GM12878 (cell line): ENCODE measurements at regions not wholly inside any gene's neighbourhood (a gene's known extent, or its start where the extent isn't known, plus 50 kb on each side); places are given as distances from the start of the nearest gene placed in this dataset.

ENCODE experiments used
- ATAC-seq: fragments of 200-7000 bp; cut with Tn5 transposase; 3 replicates; pipeline ENCODE4 v1.9.1; 2020; ENCODE audit warnings: mild to moderate bottlenecking, moderate library complexity
- BruUV-seq: library from RNA; stranded (reverse); fragments of 400-500 nt; replicated peaks from 2 replicates; lab custom pipeline; 2021; lab: Mats Ljungman, UMichigan
- CTCF ChIA-PET: fragments of 300-600 bp; sonication (Branson Sonifier 250); formaldehyde crosslinking; extraction: SDS; loops from one replicate; lab custom pipeline; 2021; ENCODE audit warnings: inconsistent platforms; lab: Yijun Ruan, JAX
- POLR2A ChIA-PET: fragments of 350-600 bp; formaldehyde crosslinking; extraction: SDS; loops from one replicate; lab custom pipeline; 2021; ENCODE audit warnings: inconsistent platforms; lab: Charles Lee
- RAD21 ChIA-PET: fragments of 300-600 bp; sonication (Branson Sonifier 250); formaldehyde crosslinking; loops from one replicate; lab custom pipeline; 2023; ENCODE audit warnings: antibody characterized with exemption; ENCODE audit not compliant: unreplicated experiment; lab: Charles Lee
- SMC1A ChIA-PET: fragments of 300-600 bp; sonication (Branson Sonifier 250); formaldehyde crosslinking; loops from one replicate; lab custom pipeline; 2023; ENCODE audit not compliant: unreplicated experiment, uncharacterized antibody; lab: Charles Lee
- DNase-seq: peaks from one replicate; pipeline ENCODE4 v3.0.0-alpha.2; 2011; ENCODE audit warnings: low read depth, low spot score
- FAIRE-seq: peaks from 3 replicates; lab custom pipeline; 2011; peaks lifted over from hg19 to GRCh38; lab: Jason Lieb, UNC
- H2AFZ ChIP-seq: 2 replicates; pipeline ENCODE4 v1.6.0; 2011; ENCODE audit warnings: low read depth, low read length, control low read depth; ENCODE audit not compliant: control insufficient read depth
- H3K27ac ChIP-seq: 2 replicates; pipeline ENCODE4 v1.5.1; 2011; ENCODE audit warnings: control low read depth; ENCODE audit not compliant: control insufficient read depth, insufficient read depth
- H3K27me3 ChIP-seq, 2 experiments: replicated peaks in 1 of 2; 2 replicates each; pipeline versions ENCODE4 v1.6.0 to v1.6.1; 2011; ENCODE audit warnings: low read length in 1 of 2; ENCODE audit not compliant: control insufficient read depth in 2 of 2, insufficient read depth in 2 of 2
- H3K36me3 ChIP-seq, 2 experiments: 2 replicates each; pipeline ENCODE4 v1.5.1; 2011; ENCODE audit warnings: low read length in 1 of 2; ENCODE audit not compliant: control insufficient read depth in 2 of 2, insufficient read depth in 2 of 2
- H3K4me1 ChIP-seq: 2 replicates; pipeline ENCODE4 v1.6.1; 2011; ENCODE audit warnings: mild to moderate bottlenecking, low read length, moderate library complexity, mixed read lengths; ENCODE audit not compliant: control insufficient read depth, insufficient read depth
- H3K4me2 ChIP-seq: 2 replicates; pipeline ENCODE4 v1.6.0; 2011; ENCODE audit warnings: control low read depth; ENCODE audit not compliant: control insufficient read depth, insufficient read depth
- H3K4me3 ChIP-seq: fragments of 200-600 bp; sonication (generic); 2 replicates; pipeline ENCODE4 v1.5.1; 2016
- H3K79me2 ChIP-seq: 2 replicates; pipeline ENCODE4 v1.6.0; 2011; ENCODE audit warnings: low read length; ENCODE audit not compliant: control insufficient read depth, insufficient read depth
- H3K9ac ChIP-seq: 2 replicates; pipeline ENCODE4 v1.8.0; 2011; ENCODE audit warnings: low read length, control low read depth, mixed read lengths; ENCODE audit not compliant: control insufficient read depth, insufficient read depth
- H3K9me3 ChIP-seq: replicated peaks from 3 replicates; pipeline ENCODE4 v1.5.1; 2011; ENCODE audit warnings: mild to moderate bottlenecking, low read length; ENCODE audit not compliant: control insufficient read depth, insufficient read depth
- H4K20me1 ChIP-seq: 2 replicates; pipeline ENCODE4 v1.6.0; 2011; ENCODE audit not compliant: control insufficient read depth, insufficient read depth
- BHLHE40 ChIP-seq, 2 experiments: fragments of 450-650 bp in 1 of 2; IDR thresholded peaks; 2 replicates each; pipeline ENCODE4 v1.6.1; 2011 to 2017; ENCODE audit warnings: low read depth in 2 of 2, borderline replicate concordance in 1 of 2, improper control_type of control experiment in 1 of 2, low read length in 1 of 2, mild to moderate bottlenecking in 1 of 2
- CHD2 ChIP-seq: IDR thresholded peaks from 2 replicates; pipeline ENCODE4 v1.6.1; 2011; ENCODE audit warnings: low read depth, low read length, improper control_type of control experiment, borderline replicate concordance
- CREM ChIP-seq: IDR thresholded peaks from 2 replicates; pipeline ENCODE4 v1.6.1; 2014; ENCODE audit warnings: antibody characterized with exemption, low read depth
- DPF2 ChIP-seq: fragments of 450-650 bp; IDR thresholded peaks from 2 replicates; pipeline ENCODE4 v1.6.1; 2017; ENCODE audit warnings: mild to moderate bottlenecking
- EP300 ChIP-seq, 2 experiments: fragments of 150-350 bp in 1 of 2; IDR thresholded peaks; 2 replicates each; pipeline ENCODE4 v1.6.1; 2011 to 2012; ENCODE audit warnings: low read depth in 2 of 2, low read length in 2 of 2, borderline replicate concordance in 1 of 2, improper control_type of control experiment in 1 of 2, inconsistent platforms in 1 of 2; ENCODE audit not compliant: control insufficient read depth in 1 of 2
- FOS ChIP-seq: IDR thresholded peaks from 3 replicates; pipeline ENCODE4 v1.6.1; 2011; ENCODE audit warnings: borderline replicate concordance; ENCODE audit not compliant: insufficient read length; ENCODE audit errors: extremely low read depth
- HCFC1 ChIP-seq: fragments of 150-350 bp; IDR thresholded peaks from 2 replicates; pipeline ENCODE4 v1.6.1; 2014; ENCODE audit warnings: low read length
- IKZF1 ChIP-seq: fragments of 450-650 bp; conservative IDR thresholded peaks from 2 replicates; pipeline ENCODE4 v1.6.1; 2017; ENCODE audit warnings: antibody characterized with exemption, mild to moderate bottlenecking
- JUNB ChIP-seq: IDR thresholded peaks from 2 replicates; pipeline ENCODE4 v1.6.1; 2016; ENCODE audit warnings: antibody characterized with exemption, mild to moderate bottlenecking
- MEF2A ChIP-seq: IDR thresholded peaks from 2 replicates; pipeline ENCODE4 v1.6.1; 2011; ENCODE audit warnings: low read depth, mild to moderate bottlenecking, low read length, moderate library complexity; ENCODE audit not compliant: insufficient read depth
- MEF2B ChIP-seq: fragments of 450-650 bp; IDR thresholded peaks from 2 replicates; pipeline ENCODE4 v1.6.1; 2018; ENCODE audit warnings: mild to moderate bottlenecking, moderate library complexity; ENCODE audit not compliant: partially characterized antibody, poor library complexity, severe bottlenecking
- MTA2 ChIP-seq: fragments of 450-650 bp; IDR thresholded peaks from 2 replicates; pipeline ENCODE4 v1.6.1; 2016; ENCODE audit warnings: low read depth, mild to moderate bottlenecking, moderate library complexity
- PRDM15 ChIP-seq: fragments of 450-650 bp; formaldehyde crosslinking; IDR thresholded peaks from 2 replicates; pipeline ENCODE4 v1.4.0; 2020; ENCODE audit warnings: mild to moderate bottlenecking, moderate library complexity
- RAD21 ChIP-seq: IDR thresholded peaks from 2 replicates; pipeline ENCODE4 v1.6.1; 2011; ENCODE audit warnings: mild to moderate bottlenecking, low read depth, low read length, moderate library complexity; ENCODE audit not compliant: insufficient read depth
- RAD51 ChIP-seq: fragments of 450-650 bp; IDR thresholded peaks from 2 replicates; pipeline ENCODE4 v1.6.1; 2016; ENCODE audit warnings: moderate library complexity, mild to moderate bottlenecking, inconsistent platforms
- RB1 ChIP-seq: fragments of 450-650 bp; formaldehyde crosslinking; IDR thresholded peaks from 2 replicates; pipeline ENCODE4 v1.6.1; 2017; ENCODE audit warnings: mild to moderate bottlenecking, borderline replicate concordance
- RUNX3 ChIP-seq: IDR thresholded peaks from 2 replicates; pipeline ENCODE4 v1.6.1; 2012; ENCODE audit warnings: low read length, inconsistent platforms
- SIX5 ChIP-seq: IDR thresholded peaks from 2 replicates; pipeline ENCODE4 v1.6.1; 2011; ENCODE audit warnings: mild to moderate bottlenecking, low read depth, low read length, moderate library complexity; ENCODE audit not compliant: severe bottlenecking
- SPI1 ChIP-seq: IDR thresholded peaks from 2 replicates; pipeline ENCODE4 v1.6.1; 2011; ENCODE audit warnings: low read depth, mild to moderate bottlenecking, low read length, moderate library complexity, borderline replicate concordance; ENCODE audit not compliant: insufficient read depth
- SUPT20H ChIP-seq: IDR thresholded peaks from 2 replicates; pipeline ENCODE4 v1.6.1; 2011; ENCODE audit warnings: low read depth, mild to moderate bottlenecking, low read length, moderate library complexity, borderline replicate concordance; ENCODE audit not compliant: control insufficient read depth
- ZNF274 ChIP-seq: IDR thresholded peaks from one replicate; pipeline ENCODE4 v1.8.0; 2011; ENCODE audit not compliant: insufficient read length, insufficient read depth
- ZSCAN29 ChIP-seq: fragments of 450-650 bp; IDR thresholded peaks from 2 replicates; pipeline ENCODE4 v1.6.1; 2017; ENCODE audit warnings: mild to moderate bottlenecking, moderate library complexity
- WGBS: methylation state at CpG from one replicate; pipeline ENCODE4 v1.1.6; 2016; ENCODE audit warnings: low lambda C conversion rate; ENCODE audit not compliant: insufficient replicate concordance, insufficient coverage; ENCODE audit errors: missing lambda C conversion rate; 5-methylcytosine and 5-hydroxymethylcytosine counted together
- in situ Hi-C: fragments of 300-500 bp; cut with MboI; formaldehyde crosslinking; loops from 9 replicates; pipeline ENCODE4 v1.14.3; 2018; ENCODE audit warnings: mixed read lengths
- intact Hi-C: fragments of 100-400 bp; cut with micrococcal nuclease; formaldehyde crosslinking; loops from one replicate; pipeline ENCODE4 v1.14.2; 2022; ENCODE audit not compliant: unreplicated experiment

- in situ Hi-C loops, result loop anchor here (10.0 kb wide), 1 partner anchor 370 kb away; no protein-coding TSS in a partner anchor
- ChIA-PET CTCF (interaction anchor here (0.8 to 5.8 kb wide), 6 partner anchors 9 to 358 kb away, joined by 3 to 30 read pairs (median 6); no protein-coding TSS in a partner anchor), POLR2A (interaction anchor here (0.6 kb wide), 1 partner anchor 1424 kb away, joined by 3 read pairs; no protein-coding TSS in a partner anchor), SMC1A (interaction anchor here (0.6 to 3.9 kb wide), 11 partner anchors 9 to 377 kb away, joined by 3 to 21 read pairs (median 3); no protein-coding TSS in a partner anchor), RAD21 (interaction anchor here (0.6 to 1.7 kb wide), 10 partner anchors 12 to 358 kb away, joined by 3 to 18 read pairs (median 3); no protein-coding TSS in a partner anchor)
- Histone ChIP-seq H3K4me3 (no peak overlapping the region), H3K9me3 (no peaks in the 10 kb centered on the region), H3K4me1 (peaks cover 13% of the 10 kb centered on the region; the same call in 1 of the 2 replicates), H3K27me3 (no peaks in the 10 kb centered on the region), H3K79me2 (no peaks in the 10 kb centered on the region), H2AFZ (no peak overlapping the region; the same call in 1 of the 2 replicates), H4K20me1 (no peaks in the 10 kb centered on the region), H3K4me2 (peak overlapping the region; percentile 34; the same call in 1 of the 2 replicates), H3K27ac (no peak overlapping the region), H3K36me3 (no peaks in the 10 kb centered on the region), H3K9ac (no peak overlapping the region)
- ATAC-seq, result peak; percentile 97
- intact Hi-C loops, result loop anchor here (2.0 to 10.0 kb wide), 3 partner anchors 66 to 358 kb away; no protein-coding TSS in a partner anchor
- no TSS peak for BruUV-seq
- FAIRE-seq, result peak; percentile 84
- WGBS, result 0% methylated on average over 3 of the region's 3 CpGs
- DNase-seq, result peak; percentile 83
- no peak for TF ChIP-seq RB1
- peak; percentile 85 for TF ChIP-seq RUNX3
- TF ChIP-seq HCFC1, result no peak
- TF ChIP-seq CREM, result no peak; the same call in 1 of the 2 replicates
- no peak for TF ChIP-seq MEF2A
- peak; percentile 62; the same call in 1 of the 2 replicates for TF ChIP-seq DPF2
- TF ChIP-seq SUPT20H, result no peak
- TF ChIP-seq MEF2B, result peak; percentile 16
- TF ChIP-seq CHD2, result peak; percentile 16; the same call in 1 of the 2 replicates
- peak; percentile 90 for TF ChIP-seq SPI1
- no peak for TF ChIP-seq ZNF274
- peak; percentile 14 to 57; a peak in 2 of 4 replicates for TF ChIP-seq EP300 (IDR thresholded peaks at IDR 0.05; ENCODE audit: borderline replicate concordance in 1 of 2, control insufficient read depth in 1 of 2, low read depth in 2 of 2, low read length in 2 of 2)
- TF ChIP-seq IKZF1, result peak; percentile 63
- no peak for TF ChIP-seq RAD51
- TF ChIP-seq BHLHE40 (IDR thresholded peaks at IDR 0.05; ENCODE audit: borderline replicate concordance in 1 of 2, low read depth in 2 of 2, low read length in 1 of 2), result peak; percentile 61 to 71; a peak in 3 of 4 replicates
- TF ChIP-seq SIX5, result no peak
- TF ChIP-seq ZSCAN29, result no peak
- peak; percentile 36 for TF ChIP-seq RAD21
- peak; percentile 92 for TF ChIP-seq JUNB
- peak; percentile 47; the same call in 1 of the 2 replicates for TF ChIP-seq MTA2
- TF ChIP-seq PRDM15 (CRISPR knock-in tag), result no peak
- no peak for TF ChIP-seq FOS
Observed at GRCh38 chr5:68644971-68645370, 429.4 kb downstream of the PIK3R1 start.
